ENCODE measurements at regions not wholly inside any gene's neighbourhood (a gene's known extent, or its start where the extent isn't known, plus 50 kb on each side); places are given as distances from the start of the nearest gene placed in this dataset.

DNA sequence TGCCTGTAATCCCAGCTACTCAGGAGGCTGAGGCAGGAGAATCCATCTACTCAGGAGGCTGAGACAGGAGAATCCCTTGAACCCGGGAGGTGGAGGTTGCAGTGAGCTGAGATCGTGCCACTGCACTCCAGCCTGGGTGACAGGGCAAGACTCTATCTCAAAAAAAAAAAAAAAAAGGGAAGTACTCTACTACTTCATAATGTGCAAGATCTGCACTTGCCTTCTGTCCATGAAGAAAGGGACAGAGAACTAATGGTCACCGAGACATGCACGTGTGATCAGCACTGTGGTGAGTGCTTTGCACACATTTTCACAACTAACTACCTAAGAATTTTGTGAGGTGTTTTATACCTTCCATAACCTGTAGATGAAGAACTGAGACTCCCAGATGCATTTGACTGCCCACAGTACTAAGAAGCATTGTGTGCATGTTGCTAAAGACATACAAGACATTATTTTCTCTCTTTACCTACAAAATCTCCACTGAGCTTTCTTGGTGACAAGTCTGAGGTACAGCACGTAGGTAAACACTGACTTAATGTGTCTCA is 784.8 kb upstream of the ID2 start:
- H3K4me1 Mint-ChIP-seq = peaks cover 9 to 20% (median 20%) of the 10 kb centered on the region in 3 donors

DNA sequence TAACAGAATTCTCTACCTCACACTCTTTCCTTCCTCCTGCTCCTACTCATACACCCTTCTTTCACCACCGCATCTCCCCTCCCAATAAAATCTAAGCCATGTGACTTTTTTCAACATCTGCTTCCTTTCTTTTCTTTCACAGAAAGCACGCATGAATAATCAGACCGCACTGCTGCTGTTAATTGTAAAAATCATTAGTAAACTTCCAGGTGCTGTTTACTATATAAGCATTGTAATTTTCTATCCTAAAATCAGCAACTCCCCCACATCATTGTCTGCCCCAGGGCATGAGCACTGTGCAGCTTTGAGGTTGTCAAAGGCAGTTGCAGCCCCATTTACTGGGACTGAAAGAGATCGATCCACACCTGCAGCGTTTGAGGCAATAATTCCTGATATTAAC is 782.6 kb upstream of the ID2 start:
- peaks cover 0 to 7% of the 10 kb centered on the region in 2 donors for H3K36me3 Mint-ChIP-seq
- peak in 1 of 2 donors; percentile 21 for ATAC-seq (ENCODE audit: low read depth in 2 of 2)
- peak overlapping the region in 2 of 6 donors; percentile 2 to 8 for H3K27ac Mint-ChIP-seq
- peaks cover 32 to 41% (median 33%) of the 10 kb centered on the region in 3 donors for H3K27me3 Mint-ChIP-seq
- H3K4me3 Mint-ChIP-seq = peak overlapping the region in 5 of 8 donors; percentile 5 to 59 (median 32)
- peaks cover 0 to 6% (median 0%) of the 10 kb centered on the region in 7 donors for H3K9me3 Mint-ChIP-seq
- DNase-seq = no peak
- peaks cover 9 to 20% (median 20%) of the 10 kb centered on the region in 3 donors for H3K4me1 Mint-ChIP-seq

More for the DNA sequence above, 784.8 kb upstream of the ID2 start:
- Mint-ChIP-seq H3K27me3 (peaks cover 18 to 29% (median 27%) of the 10 kb centered on the region in 3 donors), H3K36me3 (no peaks in the 10 kb centered on the region), H3K27ac (no peak overlapping the region), H3K9me3 (peaks cover 0 to 2% (median 0%) of the 10 kb centered on the region in 7 donors), H3K4me3 (peak overlapping the region in 1 of 8 donors; percentile 7)
- DNase-seq = no peak
- no peak for ATAC-seq (ENCODE audit: low read depth in 2 of 2)

DNA sequence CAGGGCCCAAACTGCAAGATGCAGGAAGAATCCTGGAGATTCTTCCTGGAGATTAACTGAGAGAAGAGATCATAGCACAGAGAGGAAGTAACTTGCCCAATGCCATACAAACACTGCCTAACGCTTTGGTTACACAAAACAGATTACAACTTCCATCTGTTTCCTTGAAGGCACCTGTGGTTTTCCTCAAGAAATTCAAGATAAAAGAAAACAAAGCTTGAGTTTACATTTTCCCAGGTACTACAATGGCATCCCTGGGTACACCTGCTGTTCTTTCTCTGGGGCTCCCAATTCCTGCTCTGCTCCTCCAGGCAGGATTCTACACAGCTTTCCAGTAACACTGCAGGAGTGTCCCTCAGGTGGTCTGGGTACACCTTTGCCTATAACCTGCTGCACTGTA is 781.9 kb upstream of the ID2 start:
- Mint-ChIP-seq H3K36me3 (peaks cover 0 to 7% of the 10 kb centered on the region in 2 donors), H3K4me3 (peak overlapping the region in 2 of 8 donors; percentile 10 to 32), H3K4me1 (peaks cover 9 to 20% (median 20%) of the 10 kb centered on the region in 3 donors), H3K27ac (peak overlapping the region in 1 of 6 donors; percentile 8), H3K9me3 (peaks cover 0 to 6% (median 0%) of the 10 kb centered on the region in 7 donors), H3K27me3 (peaks cover 33 to 46% (median 39%) of the 10 kb centered on the region in 3 donors)
- DNase-seq = no peak
- ATAC-seq (ENCODE audit: low read depth in 2 of 2) = no peak

DNA sequence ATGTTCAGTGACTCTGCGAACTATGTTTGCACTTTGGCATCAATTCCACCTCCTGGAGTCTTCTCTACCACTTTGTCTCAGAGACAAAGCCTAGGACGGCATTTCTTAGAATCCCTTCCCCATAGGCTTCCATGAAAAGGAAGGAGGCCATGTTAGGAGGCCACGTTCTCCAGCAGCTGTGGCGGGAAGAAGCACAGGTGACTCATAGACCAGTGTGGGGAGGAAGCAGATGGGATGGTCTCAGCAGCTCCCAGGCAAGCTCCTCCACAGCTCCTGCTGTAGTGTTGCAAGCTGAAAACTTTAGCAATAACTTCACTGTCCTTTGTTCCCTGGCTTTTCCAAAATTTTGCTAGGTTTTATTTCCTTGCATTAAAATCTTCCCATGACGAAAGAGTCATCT is 781.3 kb upstream of the ID2 start:
- Mint-ChIP-seq H3K4me1 (peaks cover 9 to 20% (median 20%) of the 10 kb centered on the region in 3 donors), H3K36me3 (peaks cover 0 to 7% of the 10 kb centered on the region in 2 donors), H3K9me3 (peaks cover 0 to 6% (median 0%) of the 10 kb centered on the region in 7 donors), H3K27me3 (peaks cover 29 to 42% (median 33%) of the 10 kb centered on the region in 3 donors), H3K27ac (no peak overlapping the region), H3K4me3 (no peak overlapping the region)
- ATAC-seq (ENCODE audit: low read depth in 2 of 2) (no peak), DNase-seq (no peak)

DNA sequence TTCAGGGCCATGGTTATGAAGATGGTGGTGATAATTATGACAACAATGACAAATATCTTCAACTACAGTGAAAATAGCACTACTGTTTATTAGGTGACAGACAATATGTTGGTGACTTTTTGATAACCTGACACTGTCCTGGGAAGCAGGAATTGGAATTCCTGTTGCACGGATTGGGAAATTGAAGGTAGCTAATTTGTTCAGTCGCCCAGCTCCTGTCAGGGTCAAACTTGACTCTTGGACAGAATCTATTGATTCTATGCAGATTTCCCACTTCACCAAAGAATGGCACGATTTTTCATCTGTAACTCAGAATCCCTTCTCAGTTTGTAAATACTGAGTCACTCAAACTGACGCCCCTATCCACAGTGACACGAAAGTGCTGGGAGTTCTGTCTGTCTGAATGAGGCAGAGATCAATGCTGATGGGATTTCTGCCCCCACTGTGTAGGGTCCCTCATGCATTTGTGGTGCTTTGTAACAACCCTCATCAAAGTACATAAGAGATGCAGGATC is 779.5 kb upstream of the ID2 start:
- Mint-ChIP-seq H3K36me3 (peaks cover 0 to 7% of the 10 kb centered on the region in 2 donors), H3K4me3 (no peak overlapping the region), H3K4me1 (peaks cover 9 to 20% (median 18%) of the 10 kb centered on the region in 3 donors), H3K9me3 (peaks cover 0 to 6% (median 0%) of the 10 kb centered on the region in 7 donors), H3K27ac (no peak overlapping the region), H3K27me3 (peaks cover 17 to 36% (median 29%) of the 10 kb centered on the region in 3 donors)
- ATAC-seq (ENCODE audit: low read depth in 2 of 2) = no peak
- no peak for DNase-seq

DNA sequence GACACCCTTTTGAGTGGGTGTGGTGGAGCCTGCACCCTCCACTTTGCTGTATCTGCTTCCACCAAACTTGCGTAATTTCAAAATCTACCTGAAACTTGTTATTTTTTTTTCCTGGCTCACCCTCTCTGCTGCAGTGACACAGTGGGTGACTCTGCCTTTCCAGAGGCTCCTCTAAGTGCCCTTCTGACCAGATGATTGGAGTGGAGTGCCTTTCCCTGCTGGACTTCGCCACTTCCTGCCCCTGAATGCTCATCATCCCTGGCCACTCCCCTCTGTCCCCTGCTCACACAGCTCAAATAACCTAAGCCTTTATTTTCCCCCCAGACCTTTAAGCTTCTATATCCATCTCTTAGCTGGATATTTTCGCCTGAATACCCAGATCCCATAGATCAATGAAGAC is 777.5 kb upstream of the ID2 start:
- H3K4me3 Mint-ChIP-seq = no peak overlapping the region
- no peak for DNase-seq
- peaks cover 0 to 6% (median 4%) of the 10 kb centered on the region in 7 donors for H3K9me3 Mint-ChIP-seq
- peak overlapping the region in 3 of 6 donors; percentile 1 to 66 (median 58) for H3K27ac Mint-ChIP-seq
- H3K27me3 Mint-ChIP-seq = peaks cover 16 to 30% (median 21%) of the 10 kb centered on the region in 3 donors
- H3K36me3 Mint-ChIP-seq = peaks cover 0 to 7% of the 10 kb centered on the region in 2 donors
- ATAC-seq (ENCODE audit: low read depth in 2 of 2) = no peak
- peaks cover 5 to 13% (median 10%) of the 10 kb centered on the region in 3 donors for H3K4me1 Mint-ChIP-seq

DNA sequence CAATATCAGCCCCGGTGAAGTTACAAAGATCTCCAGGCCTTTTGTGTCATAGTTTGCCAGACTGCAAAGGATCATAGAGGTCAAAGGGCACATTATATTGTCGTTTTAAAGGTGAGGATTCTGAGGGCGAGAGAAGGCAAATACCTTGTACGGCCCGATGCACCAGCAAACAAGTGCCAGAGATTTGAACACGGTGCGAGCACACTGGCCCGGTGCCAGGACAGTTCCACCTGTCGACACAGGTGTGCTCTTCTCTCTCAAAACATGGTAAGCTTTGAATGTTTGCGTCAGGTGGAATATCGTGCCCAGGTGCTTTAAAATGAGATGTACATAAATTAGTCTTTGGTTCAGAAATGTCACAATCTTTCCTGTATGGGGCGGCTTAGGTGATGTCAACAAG is 776.1 kb upstream of the ID2 start:
- Mint-ChIP-seq H3K9me3 (peaks cover 0 to 6% (median 4%) of the 10 kb centered on the region in 7 donors), H3K36me3 (peaks cover 0 to 7% of the 10 kb centered on the region in 2 donors), H3K27me3 (peaks cover 6 to 21% (median 21%) of the 10 kb centered on the region in 3 donors), H3K4me1 (no peaks in the 10 kb centered on the region), H3K4me3 (no peak overlapping the region), H3K27ac (no peak overlapping the region)
- DNase-seq (no peak), ATAC-seq (ENCODE audit: low read depth in 2 of 2) (no peak)

DNA sequence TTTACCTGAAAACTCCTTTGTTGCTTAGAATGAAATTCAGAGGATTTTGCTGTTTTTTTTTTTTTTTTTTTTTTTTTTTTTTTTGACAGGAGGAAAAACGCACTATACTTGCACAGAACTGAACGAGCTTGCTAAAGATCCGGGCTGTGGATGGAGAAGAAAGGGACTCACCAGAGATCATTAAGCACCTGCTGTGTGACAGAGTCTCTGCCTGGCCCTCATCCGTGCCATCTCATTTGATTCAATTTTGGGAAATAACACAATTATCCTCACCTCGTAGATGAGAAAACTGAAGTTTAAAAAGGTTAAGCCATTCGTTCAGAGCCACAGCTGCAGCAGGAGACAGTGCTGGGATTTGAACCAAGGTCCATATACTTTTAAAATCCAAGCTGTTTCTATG is 775.4 kb upstream of the ID2 start:
- no peak for ATAC-seq (ENCODE audit: low read depth in 2 of 2)
- H3K27ac Mint-ChIP-seq = no peak overlapping the region
- peaks cover 0 to 6% (median 4%) of the 10 kb centered on the region in 7 donors for H3K9me3 Mint-ChIP-seq
- peaks cover 6 to 21% (median 18%) of the 10 kb centered on the region in 3 donors for H3K27me3 Mint-ChIP-seq
- no peak for DNase-seq
- H3K4me1 Mint-ChIP-seq = no peaks in the 10 kb centered on the region
- no peak overlapping the region for H3K4me3 Mint-ChIP-seq
- peaks cover 0 to 7% of the 10 kb centered on the region in 2 donors for H3K36me3 Mint-ChIP-seq

DNA sequence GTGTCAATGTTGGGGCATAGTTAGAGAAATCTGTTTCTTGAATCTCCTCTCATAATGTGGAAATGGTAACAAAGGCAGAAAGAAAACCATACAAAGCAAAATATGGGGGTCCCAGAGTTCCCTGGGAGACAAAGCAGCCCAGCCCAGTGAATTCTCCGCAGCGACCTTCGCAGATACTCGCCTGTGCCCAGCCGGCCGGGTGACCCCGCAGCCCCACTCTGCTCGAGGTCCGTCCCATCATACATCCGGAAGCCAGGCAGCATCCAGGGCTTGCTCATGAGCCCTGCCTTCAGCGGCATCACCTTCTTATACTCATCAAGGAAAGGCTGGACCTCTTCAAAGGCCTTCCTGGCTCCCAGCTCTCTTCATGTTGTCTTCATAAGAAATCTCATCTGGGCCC is 774.8 kb upstream of the ID2 start:
- Mint-ChIP-seq H3K27me3 (peaks cover 6 to 21% (median 18%) of the 10 kb centered on the region in 3 donors), H3K9me3 (peaks cover 0 to 6% (median 4%) of the 10 kb centered on the region in 7 donors), H3K4me3 (no peak overlapping the region), H3K27ac (no peak overlapping the region), H3K4me1 (no peaks in the 10 kb centered on the region), H3K36me3 (peaks cover 0 to 7% of the 10 kb centered on the region in 2 donors)
- DNase-seq (no peak), ATAC-seq (ENCODE audit: low read depth in 2 of 2) (no peak)

DNA sequence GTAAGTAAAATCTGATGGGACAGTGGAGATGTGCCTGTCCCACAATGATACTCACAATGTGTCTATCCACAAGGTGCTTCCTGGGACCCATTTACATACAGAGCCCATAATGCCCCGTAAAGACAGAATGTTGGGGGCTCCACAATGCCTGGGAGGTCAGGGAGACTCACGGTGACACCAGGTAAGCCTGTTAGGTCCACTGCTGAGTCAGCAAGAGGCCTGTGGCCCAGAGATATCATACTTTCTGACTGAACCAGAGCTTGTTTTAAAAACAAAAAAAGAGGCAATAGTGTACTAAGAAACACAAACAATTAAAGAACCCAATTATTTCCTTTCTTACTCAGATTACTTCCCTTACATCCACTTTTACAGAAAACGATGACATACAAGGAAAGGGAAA is 771.1 kb upstream of the ID2 start:
- H3K4me3 Mint-ChIP-seq = no peak overlapping the region
- H3K27ac Mint-ChIP-seq = no peak overlapping the region
- ATAC-seq (ENCODE audit: low read depth in 2 of 2) = no peak
- no peaks in the 10 kb centered on the region for H3K4me1 Mint-ChIP-seq
- DNase-seq = no peak
- H3K36me3 Mint-ChIP-seq = no peaks in the 10 kb centered on the region
- H3K27me3 Mint-ChIP-seq = no peaks in the 10 kb centered on the region
- peaks cover 0 to 6% (median 4%) of the 10 kb centered on the region in 7 donors for H3K9me3 Mint-ChIP-seq

DNA sequence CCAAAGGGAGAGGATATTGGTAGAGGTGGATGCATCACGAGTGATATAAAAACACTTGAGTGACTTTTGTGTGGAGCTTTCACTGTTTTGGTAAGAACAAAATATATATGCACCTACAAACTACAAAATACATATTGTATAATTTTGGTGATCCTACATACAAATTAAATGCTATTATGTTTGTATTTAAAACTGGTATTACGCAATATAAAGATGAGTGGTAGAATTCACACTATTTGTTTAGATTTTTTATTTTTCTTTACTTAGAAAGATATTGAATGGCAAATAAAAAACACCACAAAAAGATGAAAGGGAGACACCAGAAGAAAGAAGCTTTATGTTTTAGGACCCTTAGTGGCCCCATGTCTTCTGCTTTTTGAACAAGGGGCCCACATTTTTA is 770.7 kb upstream of the ID2 start:
- Mint-ChIP-seq H3K9me3 (peaks cover 0 to 6% (median 4%) of the 10 kb centered on the region in 7 donors), H3K4me1 (no peaks in the 10 kb centered on the region), H3K36me3 (no peaks in the 10 kb centered on the region), H3K27me3 (no peaks in the 10 kb centered on the region), H3K4me3 (no peak overlapping the region), H3K27ac (no peak overlapping the region)
- ATAC-seq (ENCODE audit: low read depth in 2 of 2) (no peak), DNase-seq (no peak)

DNA sequence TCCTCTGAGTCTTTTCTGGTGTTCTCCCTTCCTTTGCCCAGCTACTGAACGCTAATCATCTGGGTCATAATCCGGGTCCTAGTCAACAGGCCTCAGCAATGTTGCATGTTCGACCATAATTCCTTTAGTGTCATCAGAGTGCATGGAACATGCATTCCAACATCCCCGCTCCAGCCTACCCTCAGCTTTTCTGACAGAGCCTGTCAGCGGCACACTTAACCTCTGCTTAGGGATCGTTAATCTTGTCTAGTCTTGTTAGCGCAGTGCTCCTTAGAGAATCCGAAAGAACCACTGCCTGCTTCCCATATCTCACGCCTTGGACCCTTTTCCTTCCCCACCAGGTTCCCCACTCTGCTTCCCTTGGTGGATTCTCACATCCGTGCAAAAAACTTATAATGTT is 767.9 kb upstream of the ID2 start:
- no peak for ATAC-seq (ENCODE audit: low read depth in 2 of 2)
- Mint-ChIP-seq H3K4me3 (no peak overlapping the region), H3K4me1 (no peaks in the 10 kb centered on the region), H3K9me3 (peaks cover 0 to 5% (median 0%) of the 10 kb centered on the region in 7 donors), H3K36me3 (no peaks in the 10 kb centered on the region), H3K27me3 (no peaks in the 10 kb centered on the region), H3K27ac (peak overlapping the region in 1 of 6 donors; percentile 11)
- no peak for DNase-seq

DNA sequence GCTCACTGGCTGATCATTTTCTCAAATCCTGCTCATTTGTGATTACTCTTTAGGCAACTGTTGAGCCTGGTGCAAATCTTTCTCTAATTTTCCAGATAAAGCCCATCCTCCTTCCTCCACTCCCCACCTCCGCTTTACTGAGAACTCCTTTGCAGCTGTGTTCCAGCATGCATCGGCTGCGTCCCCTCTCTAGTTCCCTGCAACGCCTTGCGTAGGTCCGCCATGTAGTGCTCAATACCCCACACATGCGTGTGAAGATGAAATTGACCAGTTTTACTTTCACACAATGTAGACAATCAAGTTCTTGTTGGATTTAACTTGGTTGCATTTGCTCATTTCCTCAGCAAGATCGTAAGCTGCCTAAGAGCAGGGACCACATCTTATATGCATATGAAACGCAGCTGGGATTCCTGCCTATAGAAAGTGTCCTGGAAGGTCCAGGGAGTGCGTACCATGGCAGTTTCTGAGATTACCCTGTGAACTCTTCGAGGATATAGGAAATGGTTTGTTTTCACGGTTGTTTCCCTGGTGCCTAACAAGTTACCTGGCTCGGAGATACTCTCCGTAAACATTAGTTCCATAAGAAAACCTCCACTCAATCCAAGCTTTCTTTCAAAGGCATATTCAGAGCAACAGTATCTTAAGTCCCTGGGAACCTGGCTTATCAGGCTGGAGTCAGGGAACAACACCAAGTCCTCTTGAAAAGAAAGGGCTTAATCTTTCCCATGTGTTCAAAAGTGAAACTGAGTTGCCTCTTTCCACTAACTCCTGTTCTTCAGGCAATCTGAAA is 766.4 kb upstream of the ID2 start:
- Mint-ChIP-seq H3K4me1 (no peaks in the 10 kb centered on the region), H3K36me3 (no peaks in the 10 kb centered on the region), H3K9me3 (peaks cover 0 to 2% (median 0%) of the 10 kb centered on the region in 7 donors), H3K27me3 (no peaks in the 10 kb centered on the region), H3K4me3 (no peak overlapping the region), H3K27ac (no peak overlapping the region)
- ATAC-seq (ENCODE audit: low read depth in 2 of 2) (no peak), DNase-seq (no peak)
